ENCODE measurements at regions not wholly inside any gene's neighbourhood (a gene's known extent, or its start where the extent isn't known, plus 50 kb on each side); places are given as distances from the start of the nearest gene placed in this dataset.

- no peak overlapping the region for H3K27ac ChIP-seq (ENCODE audit: low read depth, low read length)
- peaks cover 0 to 2% (median under 1%) of the 10 kb centered on the region in 4 experiments; a peak in 2 of 7 replicates for H3K27me3 ChIP-seq (replicated peaks in 1 of 4; ENCODE audit: control insufficient read depth in 3 of 4, extremely low read depth in 1 of 4, insufficient read depth in 3 of 4, low read length in 3 of 4)
- ChIA-PET POLR2A (ENCODE audit: partially characterized antibody) (interaction anchor here (0.5 to 1.2 kb wide), 2 partner anchors 17 to 719 kb away, joined by 3 to 4 read pairs; no protein-coding TSS in a partner anchor), CTCF (ENCODE audit: partially characterized antibody) (interaction anchor here (1.5 to 2.7 kb wide), 3 partner anchors 10 to 20 kb away, joined by 4 to 8 read pairs (median 4); no protein-coding TSS in a partner anchor)
- H3K4me1 ChIP-seq (replicated peaks in 1 of 4; ENCODE audit: control insufficient read depth in 3 of 4, insufficient read depth in 4 of 4, low read length in 3 of 4): peaks cover 0 to 15% (median 7%) of the 10 kb centered on the region in 4 experiments; a peak in 4 of 7 replicates
- no peaks in the 10 kb centered on the region for H3K79me2 ChIP-seq (ENCODE audit: control insufficient read depth in 1 of 2, insufficient read depth in 2 of 2, low read length in 2 of 2)
- no peak for FAIRE-seq
- H3K4me2 ChIP-seq (ENCODE audit: insufficient read depth in 1 of 2, low read depth in 2 of 2, low read length in 2 of 2): no peak overlapping the region
- H3K9me3 ChIP-seq (ENCODE audit: insufficient read depth in 2 of 2, low read depth in 1 of 2, low read length in 1 of 2): no peaks in the 10 kb centered on the region; a peak in 1 of 4 replicates
- H3K23me2 ChIP-seq (ENCODE audit: low read depth, low read length): peaks cover 9% of the 10 kb centered on the region; the same call in 1 of the 2 replicates
- no peak overlapping the region for H3K56ac ChIP-seq (replicated peaks; ENCODE audit: insufficient read length, low read depth, low read length)
- H4K91ac ChIP-seq (replicated peaks; ENCODE audit: insufficient read length, low read length): no peak overlapping the region
- no peak overlapping the region for H2BK20ac ChIP-seq (ENCODE audit: low read length)
- H3K36me3 ChIP-seq (ENCODE audit: control insufficient read depth in 2 of 4, insufficient read depth in 4 of 4, low read length in 3 of 4): no peaks in the 10 kb centered on the region
- no peak overlapping the region for H4K5ac ChIP-seq (ENCODE audit: insufficient read length, low read depth, low read length)
- H4K20me1 ChIP-seq (replicated peaks in 1 of 2; ENCODE audit: control insufficient read depth in 1 of 2, insufficient read depth in 2 of 2, low read length in 2 of 2): peaks cover 0 to 9% of the 10 kb centered on the region in 2 experiments
- no peaks in the 10 kb centered on the region for H3K79me1 ChIP-seq (ENCODE audit: low read depth, low read length)
- no peak overlapping the region for H2BK5ac ChIP-seq (ENCODE audit: low read depth, low read length)
- DNase-seq (ENCODE audit: low read depth in 1 of 2, low spot score in 2 of 2): no peak
- H2BK120ac ChIP-seq (replicated peaks; ENCODE audit: low read depth, low read length): no peak overlapping the region
- no peak overlapping the region for H3K23ac ChIP-seq (ENCODE audit: insufficient read length)
- no peak overlapping the region for H2BK15ac ChIP-seq (ENCODE audit: low read length)
- H3K14ac ChIP-seq (ENCODE audit: insufficient read length): no peak overlapping the region
- 83% methylated on average over 25 of the region's 27 CpGs; no CpG with 5 or more reads in 1 of the 2 experiments for WGBS, 2 experiments (ENCODE audit: extremely low coverage in 1 of 2, insufficient coverage in 1 of 2, insufficient read length in 1 of 2, insufficient replicate concordance in 2 of 2, low coverage in 1 of 2, low lambda C conversion rate in 2 of 2, missing lambda C conversion rate in 1 of 2)
- no peak overlapping the region for H3K4ac ChIP-seq (replicated peaks; ENCODE audit: insufficient read length, low read depth, low read length)
- no peak overlapping the region for H3K4me3 ChIP-seq (ENCODE audit: extremely low read depth in 1 of 4, insufficient read depth in 2 of 4, low read depth in 3 of 4, low read length in 4 of 4)
- no peak overlapping the region; the same call in 1 of the 2 replicates for H4K8ac ChIP-seq (ENCODE audit: extremely low read depth, insufficient read depth, low read length)
- H2AK5ac ChIP-seq (ENCODE audit: low read depth, low read length): no peak overlapping the region
- H3K18ac ChIP-seq (ENCODE audit: extremely low read depth, low read length): no peak overlapping the region
- H2BK12ac ChIP-seq (ENCODE audit: low read depth, low read length): no peak overlapping the region
- H3K9ac ChIP-seq (replicated peaks in 1 of 4; ENCODE audit: extremely low read depth in 1 of 4, low read depth in 3 of 4, low read length in 3 of 4): no peak overlapping the region
- H2AFZ ChIP-seq (ENCODE audit: low read length): no peak overlapping the region
- no peak for TF ChIP-seq BACH1 (IDR thresholded peaks at IDR 0.05; ENCODE audit: low read length)
Observed at GRCh38 chr1:10856863-10857598, 60.6 kb upstream of the CASZ1 start.

All from H1 (cell line).